ENCODE measurements at regions not wholly inside any gene's neighbourhood (a gene's known extent, or its start where the extent isn't known, plus 50 kb on each side); places are given as distances from the start of the nearest gene placed in this dataset.

DNA sequence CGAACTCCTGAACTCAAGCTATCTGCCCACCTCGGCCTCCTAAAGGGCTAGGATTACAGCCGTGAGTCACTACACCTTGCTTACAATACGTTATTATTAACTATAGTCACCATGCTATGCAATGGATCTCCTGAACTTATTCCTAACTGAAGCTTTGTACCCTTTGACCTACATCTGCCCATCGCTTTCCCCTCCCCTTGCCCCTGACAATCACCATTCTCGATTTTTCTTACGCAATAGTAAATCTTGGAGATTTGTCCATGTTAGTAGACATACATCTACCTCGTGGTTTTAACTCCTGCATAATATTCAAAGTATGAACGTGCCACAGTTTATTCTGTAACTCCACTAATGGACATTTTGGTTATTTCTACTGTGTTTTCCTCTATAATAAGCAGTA, 120.6 kb downstream of the NPIPB5 start:
- H3K9ac ChIP-seq (ENCODE audit: low read length), result no peak overlapping the region
- H3K27me3 ChIP-seq (ENCODE audit: low read length), result no peaks in the 10 kb centered on the region
- no peaks in the 10 kb centered on the region for H3K9me2 ChIP-seq (replicated peaks; ENCODE audit: insufficient read depth, low read length)
- no peaks in the 10 kb centered on the region for H3K79me2 ChIP-seq (ENCODE audit: low read length)
- no peak for DNase-seq
- no peaks in the 10 kb centered on the region for H4K20me1 ChIP-seq (ENCODE audit: insufficient read depth, low read depth, low read length)
- H3K36me3 ChIP-seq (ENCODE audit: insufficient read depth, low read length), result no peaks in the 10 kb centered on the region
- H3K9me3 ChIP-seq (ENCODE audit: low read length), result no peaks in the 10 kb centered on the region
- H3K27ac ChIP-seq (ENCODE audit: low read length), result no peak overlapping the region
- H3K4me1 ChIP-seq (ENCODE audit: low read length), result no peaks in the 10 kb centered on the region
- H3K4me2 ChIP-seq (ENCODE audit: low read depth, low read length, poor library complexity, severe bottlenecking), result no peak overlapping the region
- no peak overlapping the region for H2AFZ ChIP-seq (ENCODE audit: low read length)
- H3K4me3 ChIP-seq (ENCODE audit: low read length), result no peak overlapping the region

- H2AFZ ChIP-seq (ENCODE audit: low read length), result no peak overlapping the region
- H3K36me3 ChIP-seq (ENCODE audit: insufficient read depth, low read length), result no peaks in the 10 kb centered on the region
- no peak overlapping the region for H3K4me2 ChIP-seq (ENCODE audit: low read depth, low read length, poor library complexity, severe bottlenecking)
- DNase-seq, result no peak
- H3K79me2 ChIP-seq (ENCODE audit: low read length), result no peaks in the 10 kb centered on the region
- no peaks in the 10 kb centered on the region for H3K9me2 ChIP-seq (replicated peaks; ENCODE audit: insufficient read depth, low read length)
- no peak overlapping the region for H3K4me3 ChIP-seq (ENCODE audit: low read length)
- H3K4me1 ChIP-seq (ENCODE audit: low read length), result no peaks in the 10 kb centered on the region
- no peak overlapping the region for H3K27ac ChIP-seq (ENCODE audit: low read length)
- no peaks in the 10 kb centered on the region for H3K9me3 ChIP-seq (ENCODE audit: low read length)
- H3K9ac ChIP-seq (ENCODE audit: low read length), result no peak overlapping the region
- no peaks in the 10 kb centered on the region for H3K27me3 ChIP-seq (ENCODE audit: low read length)
- H4K20me1 ChIP-seq (ENCODE audit: insufficient read depth, low read depth, low read length), result no peaks in the 10 kb centered on the region
Observed at GRCh38 chr16:22632606-22633005, 121.9 kb downstream of the NPIPB5 start.

DNA sequence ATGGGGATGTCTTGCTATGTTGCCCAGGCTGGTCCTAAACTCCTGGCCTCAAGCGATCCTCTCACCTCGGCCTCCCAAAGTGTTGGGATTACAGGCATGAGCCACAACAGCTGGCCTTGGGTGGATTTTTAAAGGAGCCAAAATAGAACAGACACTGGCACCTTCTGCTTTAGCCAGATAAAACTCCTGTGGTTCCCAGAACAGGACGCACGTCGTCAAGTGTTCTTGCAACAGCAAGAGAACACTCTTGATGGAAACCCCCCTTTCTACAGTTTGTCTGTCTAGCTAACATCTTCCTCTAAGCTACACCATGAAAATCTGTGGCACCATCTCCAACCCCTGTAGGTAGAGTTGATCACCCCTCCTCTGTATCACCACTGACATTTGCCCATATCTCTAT, 122.6 kb downstream of the NPIPB5 start:
- H4K20me1 ChIP-seq (ENCODE audit: insufficient read depth, low read depth, low read length), result no peaks in the 10 kb centered on the region
- H3K9me3 ChIP-seq (ENCODE audit: low read length), result no peaks in the 10 kb centered on the region
- DNase-seq, result no peak
- no peak overlapping the region for H2AFZ ChIP-seq (ENCODE audit: low read length)
- H3K4me2 ChIP-seq (ENCODE audit: low read depth, low read length, poor library complexity, severe bottlenecking), result no peak overlapping the region
- no peaks in the 10 kb centered on the region for H3K4me1 ChIP-seq (ENCODE audit: low read length)
- H3K9ac ChIP-seq (ENCODE audit: low read length), result no peak overlapping the region
- no peaks in the 10 kb centered on the region for H3K79me2 ChIP-seq (ENCODE audit: low read length)
- no peaks in the 10 kb centered on the region for H3K36me3 ChIP-seq (ENCODE audit: insufficient read depth, low read length)
- no peak overlapping the region for H3K4me3 ChIP-seq (ENCODE audit: low read length)
- no peaks in the 10 kb centered on the region for H3K9me2 ChIP-seq (replicated peaks; ENCODE audit: insufficient read depth, low read length)
- no peak overlapping the region for H3K27ac ChIP-seq (ENCODE audit: low read length)
- no peaks in the 10 kb centered on the region for H3K27me3 ChIP-seq (ENCODE audit: low read length)

GRCh38 chr16:22633799-22634198, 123.1 kb downstream of the NPIPB5 start:
- H3K4me1 ChIP-seq (ENCODE audit: low read length), result no peaks in the 10 kb centered on the region
- H3K9me3 ChIP-seq (ENCODE audit: low read length), result no peaks in the 10 kb centered on the region
- no peak overlapping the region for H3K9ac ChIP-seq (ENCODE audit: low read length)
- no peaks in the 10 kb centered on the region for H3K79me2 ChIP-seq (ENCODE audit: low read length)
- no peak overlapping the region for H2AFZ ChIP-seq (ENCODE audit: low read length)
- no peaks in the 10 kb centered on the region for H4K20me1 ChIP-seq (ENCODE audit: insufficient read depth, low read depth, low read length)
- H3K36me3 ChIP-seq (ENCODE audit: insufficient read depth, low read length), result no peaks in the 10 kb centered on the region
- H3K9me2 ChIP-seq (replicated peaks; ENCODE audit: insufficient read depth, low read length), result no peaks in the 10 kb centered on the region
- no peak for DNase-seq
- H3K27me3 ChIP-seq (ENCODE audit: low read length), result no peaks in the 10 kb centered on the region
- H3K4me3 ChIP-seq (ENCODE audit: low read length), result no peak overlapping the region
- no peak overlapping the region for H3K4me2 ChIP-seq (ENCODE audit: low read depth, low read length, poor library complexity, severe bottlenecking)
- no peak overlapping the region for H3K27ac ChIP-seq (ENCODE audit: low read length)

- no peak overlapping the region for H3K27ac ChIP-seq (ENCODE audit: low read length)
- no peak overlapping the region for H2AFZ ChIP-seq (ENCODE audit: low read length)
- no peak overlapping the region for H3K4me2 ChIP-seq (ENCODE audit: low read depth, low read length, poor library complexity, severe bottlenecking)
- no peaks in the 10 kb centered on the region for H4K20me1 ChIP-seq (ENCODE audit: insufficient read depth, low read depth, low read length)
- no peak overlapping the region for H3K4me3 ChIP-seq (ENCODE audit: low read length)
- no peaks in the 10 kb centered on the region for H3K9me3 ChIP-seq (ENCODE audit: low read length)
- no peak overlapping the region for H3K9ac ChIP-seq (ENCODE audit: low read length)
- H3K79me2 ChIP-seq (ENCODE audit: low read length), result no peaks in the 10 kb centered on the region
- H3K9me2 ChIP-seq (replicated peaks; ENCODE audit: insufficient read depth, low read length), result no peaks in the 10 kb centered on the region
- no peaks in the 10 kb centered on the region for H3K4me1 ChIP-seq (ENCODE audit: low read length)
- H3K36me3 ChIP-seq (ENCODE audit: insufficient read depth, low read length), result no peaks in the 10 kb centered on the region
- no peaks in the 10 kb centered on the region for H3K27me3 ChIP-seq (ENCODE audit: low read length)
- no peak for DNase-seq
Observed at GRCh38 chr16:22634954-22635353, 124.3 kb downstream of the NPIPB5 start.

GRCh38 chr16:22635357-22635761, 124.7 kb downstream of the NPIPB5 start:
- Histone ChIP-seq H3K36me3 (ENCODE audit: insufficient read depth, low read length) (no peaks in the 10 kb centered on the region), H3K27me3 (ENCODE audit: low read length) (no peaks in the 10 kb centered on the region), H3K4me3 (ENCODE audit: low read length) (no peak overlapping the region), H2AFZ (ENCODE audit: low read length) (no peak overlapping the region), H3K79me2 (ENCODE audit: low read length) (no peaks in the 10 kb centered on the region), H3K4me1 (ENCODE audit: low read length) (no peaks in the 10 kb centered on the region), H3K9ac (ENCODE audit: low read length) (no peak overlapping the region), H4K20me1 (ENCODE audit: insufficient read depth, low read depth, low read length) (no peaks in the 10 kb centered on the region), H3K4me2 (ENCODE audit: low read depth, low read length, poor library complexity, severe bottlenecking) (no peak overlapping the region), H3K27ac (ENCODE audit: low read length) (no peak overlapping the region), H3K9me3 (ENCODE audit: low read length) (no peaks in the 10 kb centered on the region), H3K9me2 (replicated peaks; ENCODE audit: insufficient read depth, low read length) (no peaks in the 10 kb centered on the region)
- DNase-seq, result no peak

DNA sequence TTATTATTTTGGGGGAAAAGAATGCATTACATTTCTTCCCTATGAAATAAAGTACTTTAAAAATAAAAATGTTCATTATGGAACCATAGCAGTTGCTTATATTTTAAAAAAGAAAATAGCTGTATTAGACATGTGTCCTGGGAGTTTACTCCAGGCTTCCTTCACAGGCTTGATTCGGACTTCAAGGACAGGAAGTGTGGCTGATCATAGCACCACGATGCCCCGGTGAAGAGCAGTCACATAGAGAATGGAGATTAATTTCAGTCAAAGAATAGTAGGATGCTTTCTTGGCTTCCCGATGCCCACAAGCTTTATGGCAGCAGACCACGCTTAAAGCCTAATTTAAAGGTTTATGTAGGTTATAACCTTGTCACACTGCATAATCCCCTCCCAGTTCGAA, 125.1 kb downstream of the NPIPB5 start:
- no peaks in the 10 kb centered on the region for H3K4me1 ChIP-seq (ENCODE audit: low read length)
- H3K79me2 ChIP-seq (ENCODE audit: low read length), result no peaks in the 10 kb centered on the region
- H3K4me3 ChIP-seq (ENCODE audit: low read length), result no peak overlapping the region
- H2AFZ ChIP-seq (ENCODE audit: low read length), result no peak overlapping the region
- H3K4me2 ChIP-seq (ENCODE audit: low read depth, low read length, poor library complexity, severe bottlenecking), result no peak overlapping the region
- no peaks in the 10 kb centered on the region for H3K36me3 ChIP-seq (ENCODE audit: insufficient read depth, low read length)
- H3K9me2 ChIP-seq (replicated peaks; ENCODE audit: insufficient read depth, low read length), result no peaks in the 10 kb centered on the region
- H3K9ac ChIP-seq (ENCODE audit: low read length), result no peak overlapping the region
- H3K27me3 ChIP-seq (ENCODE audit: low read length), result no peaks in the 10 kb centered on the region
- no peak for DNase-seq
- H3K9me3 ChIP-seq (ENCODE audit: low read length), result no peaks in the 10 kb centered on the region
- no peak overlapping the region for H3K27ac ChIP-seq (ENCODE audit: low read length)
- no peaks in the 10 kb centered on the region for H4K20me1 ChIP-seq (ENCODE audit: insufficient read depth, low read depth, low read length)

- no peak overlapping the region for H3K27ac ChIP-seq (ENCODE audit: low read length)
- H2AFZ ChIP-seq (ENCODE audit: low read length), result no peak overlapping the region
- H3K9me3 ChIP-seq (ENCODE audit: low read length), result no peaks in the 10 kb centered on the region
- H4K20me1 ChIP-seq (ENCODE audit: insufficient read depth, low read depth, low read length), result no peaks in the 10 kb centered on the region
- no peaks in the 10 kb centered on the region for H3K79me2 ChIP-seq (ENCODE audit: low read length)
- DNase-seq, result no peak
- no peak overlapping the region for H3K4me2 ChIP-seq (ENCODE audit: low read depth, low read length, poor library complexity, severe bottlenecking)
- H3K9ac ChIP-seq (ENCODE audit: low read length), result no peak overlapping the region
- no peaks in the 10 kb centered on the region for H3K27me3 ChIP-seq (ENCODE audit: low read length)
- no peak overlapping the region for H3K4me3 ChIP-seq (ENCODE audit: low read length)
- H3K9me2 ChIP-seq (replicated peaks; ENCODE audit: insufficient read depth, low read length), result no peaks in the 10 kb centered on the region
- no peaks in the 10 kb centered on the region for H3K4me1 ChIP-seq (ENCODE audit: low read length)
- no peaks in the 10 kb centered on the region for H3K36me3 ChIP-seq (ENCODE audit: insufficient read depth, low read length)
Observed at GRCh38 chr16:22638393-22639206, 127.9 kb downstream of the NPIPB5 start.

Data from Karpas-422 (cell line).